ENCODE measurements at regions not wholly inside any gene's neighbourhood (a gene's known extent, or its start where the extent isn't known, plus 50 kb on each side); places are given as distances from the start of the nearest gene placed in this dataset.

DNA sequence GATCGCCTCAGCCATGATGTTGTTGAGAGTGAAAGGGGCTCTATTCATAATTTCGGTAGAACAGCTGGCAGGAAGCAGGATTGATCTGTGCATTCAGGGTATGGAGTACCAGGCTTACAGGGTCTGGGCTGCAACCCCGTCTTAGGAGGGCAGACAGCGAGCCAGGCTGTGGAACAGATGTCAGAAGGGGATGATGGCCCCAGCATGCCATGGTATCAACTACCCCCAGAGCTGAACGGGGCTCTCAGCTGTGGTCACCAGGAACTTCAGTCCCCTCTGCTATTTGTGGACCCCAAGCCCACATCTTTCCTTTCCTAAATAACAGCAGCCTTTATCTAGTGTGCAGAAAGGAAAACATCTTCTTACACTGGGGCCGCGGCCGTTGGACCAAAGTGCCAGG, 422.2 kb upstream of the SALL3 start:
- POLR2A ChIA-PET, result no interaction called here
- Mint-ChIP-seq H3K4me1 (ENCODE audit: low read depth) (no peaks in the 10 kb centered on the region), H3K36me3 (ENCODE audit: low read depth) (no peaks in the 10 kb centered on the region), H3K27me3 (ENCODE audit: low read depth) (no peaks in the 10 kb centered on the region), H3K27ac (no peak overlapping the region), H3K9me3 (ENCODE audit: insufficient read depth) (no peaks in the 10 kb centered on the region), H3K4me3 (no peak overlapping the region)
- DNase-seq (no peak), ATAC-seq (no peak)
- CTCF ChIA-PET, result no interaction called here

DNA sequence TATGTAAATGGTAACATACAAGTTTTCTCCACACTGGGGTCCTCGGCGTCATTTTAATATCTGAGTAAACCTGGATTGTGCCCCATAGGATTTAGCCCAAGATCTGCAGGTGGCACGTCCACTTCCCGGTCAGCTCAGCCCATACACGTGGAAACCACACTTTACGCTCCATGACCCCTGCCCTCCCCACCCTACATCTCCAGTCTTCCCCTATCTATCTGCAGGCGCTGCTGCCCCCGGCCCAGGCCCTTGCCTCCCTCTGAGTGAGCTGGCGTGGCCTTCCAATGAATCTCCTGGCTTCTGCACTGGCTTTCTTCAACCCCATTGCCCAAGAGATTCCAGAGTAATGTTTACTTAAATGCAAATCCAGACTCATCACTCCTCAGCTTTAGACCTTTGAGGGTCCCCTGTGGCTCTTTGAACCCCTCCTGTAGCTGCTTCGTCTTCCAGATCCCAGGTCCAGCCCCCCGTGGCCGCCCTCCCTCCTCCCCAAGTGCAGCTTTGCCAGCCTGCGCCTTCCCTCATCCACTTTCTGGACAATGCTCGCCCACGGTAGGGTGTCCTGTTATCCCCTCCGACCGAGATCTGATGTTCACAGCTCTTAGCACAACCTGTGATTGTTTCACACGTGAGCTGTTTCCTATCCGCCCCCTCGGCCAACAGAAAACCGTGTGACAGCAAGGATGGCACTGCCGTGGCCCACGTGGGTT, 421.4 kb upstream of the SALL3 start:
- ATAC-seq, result no peak
- H3K27me3 Mint-ChIP-seq (ENCODE audit: low read depth), result no peaks in the 10 kb centered on the region
- POLR2A ChIA-PET, result no interaction called here

DNA sequence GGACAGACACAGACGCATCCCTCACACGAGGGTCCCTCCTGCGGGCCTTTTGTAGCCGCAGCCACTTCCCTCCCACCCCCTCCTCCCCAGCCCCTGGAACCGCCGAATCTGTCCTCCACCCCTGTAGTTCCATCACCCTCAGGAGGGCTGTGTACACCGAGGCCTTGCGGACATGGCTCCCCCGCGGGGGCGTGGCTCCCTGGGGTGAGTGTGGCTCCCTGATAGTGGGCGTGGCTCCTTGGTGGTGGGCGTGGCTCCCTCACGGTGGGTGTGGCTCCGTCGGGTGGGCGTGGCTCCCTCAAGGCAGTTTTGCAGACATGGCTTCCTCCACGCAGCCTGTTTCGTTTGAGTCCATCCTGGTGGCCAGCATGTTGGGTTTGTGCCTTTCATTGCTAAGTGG, 420.7 kb upstream of the SALL3 start:
- Mint-ChIP-seq H3K4me3 (no peak overlapping the region), H3K36me3 (ENCODE audit: low read depth) (no peaks in the 10 kb centered on the region), H3K27me3 (ENCODE audit: low read depth) (no peaks in the 10 kb centered on the region), H3K27ac (no peak overlapping the region), H3K9me3 (ENCODE audit: insufficient read depth) (no peaks in the 10 kb centered on the region), H3K4me1 (ENCODE audit: low read depth) (no peaks in the 10 kb centered on the region)
- DNase-seq, result no peak
- ChIA-PET POLR2A (no interaction called here), CTCF (no interaction called here)
- no peak for ATAC-seq

More for the DNA sequence above, 421.4 kb upstream of the SALL3 start:
- H3K4me3 Mint-ChIP-seq, result no peak overlapping the region
- CTCF ChIA-PET, result no interaction called here
- H3K4me1 Mint-ChIP-seq (ENCODE audit: low read depth), result no peaks in the 10 kb centered on the region
- H3K9me3 Mint-ChIP-seq (ENCODE audit: insufficient read depth), result no peaks in the 10 kb centered on the region
- H3K27ac Mint-ChIP-seq, result no peak overlapping the region
- H3K36me3 Mint-ChIP-seq (ENCODE audit: low read depth), result no peaks in the 10 kb centered on the region
- no peak for DNase-seq

DNA sequence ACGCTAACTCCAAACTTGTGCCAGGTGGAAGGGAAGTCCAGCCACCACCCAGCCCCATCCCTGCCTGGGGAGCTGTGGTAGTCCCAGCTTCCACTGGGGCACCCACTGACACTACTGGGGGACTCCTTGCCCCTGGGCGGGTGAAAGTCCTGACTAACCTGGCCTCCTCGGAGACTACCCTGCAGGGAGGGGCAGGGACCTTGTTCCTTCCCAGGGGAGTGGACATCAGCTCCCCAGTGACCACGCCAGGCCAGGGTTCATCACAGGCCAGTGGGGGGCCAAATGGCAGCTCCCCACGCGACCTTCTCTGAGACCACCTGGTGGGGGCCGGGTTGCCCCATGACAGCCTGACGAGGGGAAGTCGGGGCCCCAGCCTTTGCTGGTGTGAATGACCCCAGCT, 420.0 kb upstream of the SALL3 start:
- Mint-ChIP-seq H3K9me3 (ENCODE audit: insufficient read depth) (no peaks in the 10 kb centered on the region), H3K27ac (no peak overlapping the region), H3K4me3 (no peak overlapping the region), H3K27me3 (ENCODE audit: low read depth) (no peaks in the 10 kb centered on the region), H3K4me1 (ENCODE audit: low read depth) (no peaks in the 10 kb centered on the region), H3K36me3 (ENCODE audit: low read depth) (no peaks in the 10 kb centered on the region)
- POLR2A ChIA-PET, result no interaction called here
- CTCF ChIA-PET, result no interaction called here
- ATAC-seq, result no peak
- DNase-seq, result no peak

DNA sequence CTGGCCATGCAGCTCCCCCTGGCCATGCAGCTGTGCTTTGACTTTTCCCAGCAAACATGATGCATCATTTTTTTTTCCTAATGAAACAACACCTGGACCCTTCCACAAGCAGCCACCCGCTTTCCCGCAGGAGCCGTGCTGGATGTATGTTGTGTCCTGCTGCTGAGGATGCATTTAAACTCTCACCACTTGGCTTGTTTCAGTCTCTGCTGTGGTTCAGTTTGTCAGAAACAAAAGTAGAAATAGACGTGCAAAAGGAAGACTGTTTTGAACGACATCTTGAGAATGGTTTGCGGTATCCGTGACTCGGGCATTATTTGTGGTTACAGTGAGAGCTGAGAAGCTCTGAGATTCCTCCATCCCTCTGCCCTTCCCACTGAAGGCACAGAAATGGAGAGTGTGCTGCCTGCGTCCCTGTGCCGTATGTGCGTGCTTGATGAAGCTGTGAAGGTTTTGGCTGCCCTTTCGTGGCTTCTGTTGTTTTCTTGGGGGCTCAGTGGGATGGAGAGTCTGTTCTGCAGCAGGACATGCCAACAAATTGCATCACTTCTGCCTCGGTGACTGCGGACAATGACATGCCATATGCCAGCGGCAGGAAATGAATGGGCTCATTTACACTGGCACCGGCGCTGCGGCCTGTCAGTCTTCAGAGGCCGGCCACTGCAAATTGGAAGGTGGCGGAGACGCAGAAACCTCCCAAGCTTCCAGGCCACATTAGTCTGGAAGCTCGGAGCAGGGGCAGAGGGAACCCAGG, 417.7 kb upstream of the SALL3 start:
- Mint-ChIP-seq H3K27ac (no peak overlapping the region), H3K36me3 (ENCODE audit: low read depth) (no peaks in the 10 kb centered on the region), H3K4me3 (no peak overlapping the region), H3K9me3 (ENCODE audit: insufficient read depth) (no peaks in the 10 kb centered on the region), H3K4me1 (ENCODE audit: low read depth) (no peaks in the 10 kb centered on the region), H3K27me3 (ENCODE audit: low read depth) (no peaks in the 10 kb centered on the region)
- DNase-seq, result no peak
- no peak for ATAC-seq
- ChIA-PET POLR2A (no interaction called here), CTCF (no interaction called here)

DNA sequence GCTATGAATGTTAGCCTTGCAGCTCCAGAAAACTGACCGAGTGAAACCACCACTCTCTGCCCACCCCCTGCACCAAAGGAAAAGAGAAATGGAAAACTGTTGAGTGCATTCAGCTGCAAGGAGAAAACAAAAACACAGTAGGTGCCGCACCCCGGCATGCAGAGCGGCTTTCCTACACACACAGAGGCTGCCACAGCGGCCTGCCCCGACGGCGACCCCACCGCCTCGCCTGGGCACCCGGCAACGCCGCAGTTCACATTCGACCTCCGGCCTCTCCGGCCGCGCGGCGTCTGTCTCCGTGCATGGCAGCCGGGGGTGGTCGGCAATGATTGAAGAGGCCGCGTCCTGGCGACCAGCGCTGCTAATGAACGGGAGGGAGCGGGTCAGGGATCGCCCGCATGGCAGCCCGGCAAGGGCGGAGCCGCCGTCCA, 417.1 kb upstream of the SALL3 start:
- H3K4me3 Mint-ChIP-seq, result no peak overlapping the region
- H3K27ac Mint-ChIP-seq, result no peak overlapping the region
- no peak for ATAC-seq
- no peaks in the 10 kb centered on the region for H3K27me3 Mint-ChIP-seq (ENCODE audit: low read depth)
- ChIA-PET POLR2A (no interaction called here), CTCF (no interaction called here)
- no peaks in the 10 kb centered on the region for H3K4me1 Mint-ChIP-seq (ENCODE audit: low read depth)
- no peaks in the 10 kb centered on the region for H3K36me3 Mint-ChIP-seq (ENCODE audit: low read depth)
- DNase-seq, result no peak
- H3K9me3 Mint-ChIP-seq (ENCODE audit: insufficient read depth), result peaks cover 5% of the 10 kb centered on the region

DNA sequence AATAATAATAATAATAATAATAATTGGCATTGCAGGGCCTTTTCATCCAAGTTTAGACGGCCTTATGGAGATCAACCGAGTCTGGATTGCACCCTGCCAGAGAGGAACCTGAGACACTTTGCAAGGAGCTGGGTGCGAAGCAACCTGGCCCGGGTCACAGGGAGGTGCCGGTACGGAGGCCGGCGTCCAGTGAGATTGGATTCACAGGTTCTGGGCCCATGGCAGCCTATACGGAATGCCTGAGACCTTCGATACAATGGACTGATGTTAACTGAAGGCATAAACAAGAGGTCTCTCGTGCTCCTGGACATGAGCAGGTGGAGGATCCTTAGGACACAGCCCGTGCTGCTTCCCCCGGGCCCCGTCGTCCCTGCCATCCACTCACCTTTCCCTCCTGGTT, 416.5 kb upstream of the SALL3 start:
- no peaks in the 10 kb centered on the region for H3K4me1 Mint-ChIP-seq (ENCODE audit: low read depth)
- H3K36me3 Mint-ChIP-seq (ENCODE audit: low read depth), result no peaks in the 10 kb centered on the region
- H3K27ac Mint-ChIP-seq, result no peak overlapping the region
- peaks cover 5% of the 10 kb centered on the region for H3K9me3 Mint-ChIP-seq (ENCODE audit: insufficient read depth)
- ATAC-seq (no peak), DNase-seq (no peak)
- ChIA-PET CTCF (no interaction called here), POLR2A (no interaction called here)
- H3K27me3 Mint-ChIP-seq (ENCODE audit: low read depth), result no peaks in the 10 kb centered on the region
- H3K4me3 Mint-ChIP-seq, result no peak overlapping the region

DNA sequence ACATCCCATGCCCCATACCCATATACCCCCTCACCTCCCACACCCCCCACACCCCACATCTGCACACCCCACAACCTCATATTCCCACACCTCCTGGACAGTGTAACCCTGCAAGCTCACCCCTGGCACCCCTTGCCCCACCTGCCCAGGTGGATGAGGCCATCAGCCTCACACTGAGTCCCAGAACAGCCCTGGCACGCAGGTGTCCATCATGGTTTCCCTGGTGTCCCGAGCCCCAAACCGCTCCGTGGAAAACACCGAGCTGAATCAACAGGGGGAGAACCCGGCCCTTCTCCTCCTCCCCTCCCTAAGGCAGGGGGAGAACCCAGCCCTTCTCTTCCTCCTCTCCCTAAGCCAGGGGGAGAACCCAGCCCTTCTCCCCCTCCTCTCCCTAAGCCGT, 415.6 kb upstream of the SALL3 start:
- H3K27ac Mint-ChIP-seq, result no peak overlapping the region
- ATAC-seq, result no peak
- H3K9me3 Mint-ChIP-seq (ENCODE audit: insufficient read depth), result peaks cover 5% of the 10 kb centered on the region
- CTCF ChIA-PET, result no interaction called here
- POLR2A ChIA-PET, result no interaction called here
- H3K27me3 Mint-ChIP-seq (ENCODE audit: low read depth), result no peaks in the 10 kb centered on the region
- no peak overlapping the region for H3K4me3 Mint-ChIP-seq
- H3K36me3 Mint-ChIP-seq (ENCODE audit: low read depth), result no peaks in the 10 kb centered on the region
- no peak for DNase-seq
- no peaks in the 10 kb centered on the region for H3K4me1 Mint-ChIP-seq (ENCODE audit: low read depth)

DNA sequence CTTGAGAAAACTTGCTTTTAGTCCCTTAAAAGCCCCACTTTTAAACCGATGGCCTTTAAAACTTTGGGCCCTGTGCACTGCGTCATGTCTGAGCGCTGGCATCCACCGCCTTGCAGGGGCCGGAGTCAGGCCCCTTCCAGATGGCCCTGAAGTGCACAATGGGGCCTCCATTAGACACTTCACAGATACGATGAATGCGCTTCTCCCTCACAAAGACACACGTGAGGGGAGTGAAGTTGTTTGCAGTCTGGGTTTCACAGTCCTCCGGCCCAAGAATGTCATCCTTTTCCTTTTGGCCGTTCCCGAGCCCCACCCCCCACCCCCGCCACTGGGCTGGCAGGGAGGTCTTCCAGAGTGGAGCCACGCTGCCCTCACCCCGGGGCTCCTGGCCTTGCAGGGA, 415.1 kb upstream of the SALL3 start:
- Mint-ChIP-seq H3K9me3 (ENCODE audit: insufficient read depth) (peaks cover 5% of the 10 kb centered on the region), H3K27ac (no peak overlapping the region), H3K4me1 (ENCODE audit: low read depth) (no peaks in the 10 kb centered on the region), H3K4me3 (no peak overlapping the region), H3K36me3 (ENCODE audit: low read depth) (no peaks in the 10 kb centered on the region), H3K27me3 (ENCODE audit: low read depth) (no peaks in the 10 kb centered on the region)
- ChIA-PET CTCF (no interaction called here), POLR2A (no interaction called here)
- ATAC-seq (no peak), DNase-seq (no peak)

DNA sequence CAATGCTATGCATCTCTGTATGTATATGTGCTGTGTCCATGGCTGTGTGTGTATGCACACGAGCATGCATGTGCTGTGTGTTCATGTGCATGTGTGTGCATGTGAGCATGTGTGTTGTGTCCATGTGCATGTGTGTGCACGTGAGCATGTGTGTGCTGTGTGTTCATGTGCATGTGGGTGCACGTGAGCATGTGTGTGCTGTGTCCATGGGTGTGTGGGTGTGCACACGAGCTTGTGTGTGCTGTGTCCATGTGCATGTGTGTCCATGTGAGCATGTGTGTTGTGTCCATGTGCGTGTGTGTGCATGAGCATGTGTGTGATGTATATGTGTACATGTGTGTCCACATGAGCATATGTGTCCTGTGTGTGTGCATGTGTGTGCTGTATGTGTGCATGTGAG, 414.4 kb upstream of the SALL3 start:
- ChIA-PET POLR2A (no interaction called here), CTCF (no interaction called here)
- ATAC-seq (no peak), DNase-seq (no peak)
- peaks cover 5% of the 10 kb centered on the region for H3K9me3 Mint-ChIP-seq (ENCODE audit: insufficient read depth)
- H3K4me3 Mint-ChIP-seq, result no peak overlapping the region
- no peak overlapping the region for H3K27ac Mint-ChIP-seq
- H3K36me3 Mint-ChIP-seq (ENCODE audit: low read depth), result no peaks in the 10 kb centered on the region
- H3K27me3 Mint-ChIP-seq (ENCODE audit: low read depth), result no peaks in the 10 kb centered on the region
- no peaks in the 10 kb centered on the region for H3K4me1 Mint-ChIP-seq (ENCODE audit: low read depth)

DNA sequence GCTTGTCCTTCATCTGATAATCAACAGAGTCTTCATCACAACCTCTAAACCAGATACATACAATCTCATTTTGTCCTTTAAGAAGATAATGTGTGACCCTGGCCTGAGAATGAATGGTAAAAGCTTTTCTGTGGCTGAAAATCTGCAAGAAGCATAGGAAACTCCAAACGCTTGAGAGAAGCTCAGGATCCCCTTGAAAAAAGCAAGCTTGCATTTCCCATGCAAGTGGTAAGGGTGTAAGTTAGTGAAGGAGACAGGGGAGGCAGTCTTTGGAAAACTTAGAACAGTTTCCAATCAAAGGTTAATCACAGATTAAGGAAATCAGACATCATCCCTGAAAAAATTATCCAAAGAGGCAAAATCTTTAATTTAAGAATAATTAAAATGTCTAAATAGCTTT, 413.6 kb upstream of the SALL3 start:
- Mint-ChIP-seq H3K27me3 (ENCODE audit: low read depth) (no peaks in the 10 kb centered on the region), H3K4me1 (ENCODE audit: low read depth) (no peaks in the 10 kb centered on the region), H3K27ac (no peak overlapping the region), H3K9me3 (ENCODE audit: insufficient read depth) (peaks cover 5% of the 10 kb centered on the region), H3K36me3 (ENCODE audit: low read depth) (no peaks in the 10 kb centered on the region), H3K4me3 (no peak overlapping the region)
- no peak for DNase-seq
- ATAC-seq, result no peak
- ChIA-PET CTCF (no interaction called here), POLR2A (no interaction called here)

DNA sequence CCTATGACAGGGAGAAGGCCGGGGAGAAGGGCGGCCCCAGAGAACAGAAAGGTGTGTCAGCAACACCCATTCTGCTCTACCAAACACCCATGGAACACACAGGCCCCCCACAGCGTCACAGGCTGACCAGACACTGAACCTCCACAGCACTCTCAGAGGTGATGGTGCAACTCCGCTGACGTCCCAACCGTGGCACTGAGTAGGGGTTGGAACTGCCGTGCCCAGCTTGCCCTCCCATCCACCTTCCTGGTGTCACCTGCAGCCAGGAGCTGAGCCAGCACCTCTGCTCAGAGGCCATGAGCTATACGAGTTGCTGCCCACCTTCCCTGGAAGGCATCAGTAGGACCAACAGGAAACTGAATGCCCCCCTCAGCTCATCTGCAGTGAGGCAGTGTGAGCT, 412.9 kb upstream of the SALL3 start:
- H3K4me3 Mint-ChIP-seq, result no peak overlapping the region
- H3K4me1 Mint-ChIP-seq (ENCODE audit: low read depth), result no peaks in the 10 kb centered on the region
- CTCF ChIA-PET, result no interaction called here

More for the DNA sequence above, 412.9 kb upstream of the SALL3 start:
- peaks cover 7% of the 10 kb centered on the region for H3K9me3 Mint-ChIP-seq (ENCODE audit: insufficient read depth)
- POLR2A ChIA-PET, result no interaction called here
- no peak for DNase-seq
- no peaks in the 10 kb centered on the region for H3K36me3 Mint-ChIP-seq (ENCODE audit: low read depth)
- H3K27me3 Mint-ChIP-seq (ENCODE audit: low read depth), result no peaks in the 10 kb centered on the region
- H3K27ac Mint-ChIP-seq, result no peak overlapping the region
- ATAC-seq, result no peak

Data from activated CD8-positive, alpha-beta T cell treated with anti-CD3 and anti-CD28 coated beads, Interleukin-2, amount 10 ng/mL, durations not matched to agents 7 days and 5 days (primary cell).